Gastrocnemius medialis (tissue), 4 donors: ENCODE measurements at regions not wholly inside any gene's neighbourhood (a gene's known extent, or its start where the extent isn't known, plus 50 kb on each side); places are given as distances from the start of the nearest gene placed in this dataset.

Experiments
- CTCF ChIP-seq, 5 experiments: fragments of 450-650 bp in 3 of 5; fragments of 200-600 bp in 2 of 5; sonication (generic) in 2 of 5; IDR thresholded peaks in 4 of 5; conservative IDR thresholded peaks in 1 of 5; 1 replicate in 4 of 5; 2 replicates in 1 of 5; pipeline ENCODE4 v1.5.1; 2016 to 2019; ENCODE audit warnings: antibody characterized with exemption in 5 of 5, mild to moderate bottlenecking in 3 of 5, moderate library complexity in 3 of 5
- POLR2A ChIP-seq, 2 donors: fragments of 450-650 bp; IDR thresholded peaks; one replicate each; pipeline ENCODE4 v1.6.1; 2017; ENCODE audit warnings: antibody characterized with exemption in 2 of 2, mild to moderate bottlenecking in 2 of 2, moderate library complexity in 2 of 2

- TF ChIP-seq POLR2A (IDR thresholded peaks at IDR 0.05) (no peak), CTCF (IDR thresholded peaks at IDR 0.05 in 4 of 5, conservative IDR thresholded peaks at IDR 0.05 in 1 of 5) (no peak)
These were observed 68.9 kb upstream of the AFDN start for GRCh38 chr6:167757821-167758220.
